Transverse colon (tissue), 4 donors: ENCODE measurements at regions not wholly inside any gene's neighbourhood (a gene's known extent, or its start where the extent isn't known, plus 50 kb on each side); places are given as distances from the start of the nearest gene placed in this dataset.
A peak's percentile ranks its signal among the peaks of the same experiment; 100 is the strongest.

Experiments used
- DNase-seq: peaks from one replicate; pipeline ENCODE4 v3.0.0-alpha.2; 2019
- H3K27ac ChIP-seq, 4 donors: fragments of 200-600 bp; sonication (generic); 2 replicates each; pipeline ENCODE4 v1.5.1; 2016 to 2018; ENCODE audit warnings: inconsistent platforms in 4 of 4
- H3K27me3 ChIP-seq: fragments of 200-600 bp; sonication (generic); 2 replicates; pipeline ENCODE4 v1.5.1; 2017; ENCODE audit warnings: inconsistent platforms
- H3K36me3 ChIP-seq, 4 donors: fragments of 200-600 bp; sonication (generic); 2 replicates each; pipeline ENCODE4 v1.5.1; 2017 to 2019; ENCODE audit warnings: inconsistent platforms in 4 of 4
- H3K4me1 ChIP-seq, 4 donors: fragments of 200-600 bp; sonication (generic); 2 replicates each; pipeline ENCODE4 v1.5.1; 2017 to 2020; ENCODE audit warnings: inconsistent platforms in 4 of 4
- H3K4me3 ChIP-seq, 4 donors: fragments of 200-600 bp; sonication (generic); 1 replicate in 1 of 4; 2 replicates in 3 of 4; pipeline versions ENCODE4 v1.5.1 to v1.6.1; 2017 to 2019; ENCODE audit warnings: inconsistent platforms in 4 of 4
- H3K9me3 ChIP-seq, 2 donors: fragments of 200-600 bp; sonication (generic); 2 replicates each; pipeline ENCODE4 v1.5.1; 2017 to 2019; ENCODE audit warnings: inconsistent platforms in 2 of 2
- EP300 ChIP-seq: sonication (generic); formaldehyde crosslinking; IDR thresholded peaks from one replicate; pipeline ENCODE4 v1.6.1; 2017; ENCODE audit warnings: antibody characterized with exemption, low read depth
- POLR2A ChIP-seq: fragments of 450-650 bp; IDR thresholded peaks from one replicate; pipeline ENCODE4 v1.6.1; 2016; ENCODE audit warnings: antibody characterized with exemption, mild to moderate bottlenecking, moderate library complexity
- POLR2AphosphoS5 ChIP-seq, 3 donors: sonication (generic); formaldehyde crosslinking; IDR thresholded peaks; one replicate each; pipeline ENCODE4 v1.6.1; 2016; ENCODE audit warnings: antibody characterized with exemption in 3 of 3
- WGBS, 2 donors: methylation state at CpG; one replicate each; pipeline ENCODE4 v1.1.5; 2018; ENCODE audit warnings: low coverage in 1 of 2; 5-methylcytosine and 5-hydroxymethylcytosine counted together
- in situ Hi-C, 4 donors: fragments of 200-750 bp; cut with MboI; loops; one replicate each; pipeline versions ENCODE4 v1.15.0 to v1.15.1; 2017; ENCODE audit warnings: low sequenced_read_pairs in 3 of 4, low pct_ligation_motif_present in 1 of 4, low pct_unique_long_range_greater_than_20kb in 1 of 4
- intact Hi-C: fragments of 100-400 bp; cut with DNase I; formaldehyde crosslinking; loops from one replicate; pipeline ENCODE4 v1.15.1; 2023; ENCODE audit warnings: low total_unique reads
- TF ChIP-seq, protein P1 (sequence below), 5 experiments: fragments of 200-600 bp in 3 of 5; fragments of 450-650 bp in 2 of 5; sonication (generic) in 3 of 5; IDR thresholded peaks; 1 replicate in 2 of 5; 2 replicates in 3 of 5; pipeline ENCODE4 v1.5.1; 2016 to 2017; ENCODE audit warnings: antibody characterized with exemption in 5 of 5, inconsistent platforms in 3 of 5, mild to moderate bottlenecking in 2 of 5, moderate library complexity in 1 of 5

DNA sequence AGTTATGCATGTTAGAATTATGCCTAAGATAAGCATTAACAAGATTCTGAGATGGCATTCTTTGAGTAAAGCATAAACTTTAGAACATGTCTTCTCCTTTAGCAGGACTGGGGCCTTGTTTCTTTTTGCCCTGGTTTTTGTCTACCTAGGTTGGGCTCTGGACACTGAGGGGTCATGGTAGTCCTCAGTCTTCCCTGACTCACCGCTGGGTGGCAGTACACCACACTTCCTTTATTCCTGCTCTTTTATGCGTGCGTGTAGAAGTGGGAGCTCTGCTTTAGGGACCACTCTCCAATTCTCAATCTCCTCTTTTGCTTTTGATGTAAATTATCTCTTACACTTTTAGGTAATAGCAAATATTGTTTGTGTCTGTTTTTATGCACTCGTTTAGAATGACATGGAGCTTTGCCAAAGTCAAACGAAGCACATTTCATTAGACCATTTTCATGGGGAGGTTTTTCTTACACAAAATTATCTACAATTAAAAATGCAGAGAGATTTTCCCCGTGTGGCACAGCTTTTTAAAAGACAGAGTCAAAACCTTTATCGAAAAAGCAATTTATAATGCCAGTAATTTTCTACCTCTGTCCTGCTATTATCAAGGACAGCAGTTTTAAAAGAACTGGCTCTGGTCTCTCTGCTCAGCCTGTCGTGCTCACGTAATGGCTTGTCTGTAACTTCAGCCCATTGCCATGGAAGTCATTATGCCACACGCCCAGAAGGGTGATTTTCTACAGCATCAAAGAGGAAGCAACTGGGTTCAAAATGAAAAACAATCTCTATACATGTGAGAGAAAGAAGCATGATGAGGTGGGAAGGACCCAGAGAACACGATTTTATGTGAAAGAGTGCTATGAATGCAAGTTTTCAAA is 413.9 kb downstream of the COG6 start:
- H3K36me3 ChIP-seq, result no peaks in the 10 kb centered on the region
- WGBS, 2 donors, result 24 to 32% methylated on average over 11 of the region's 11 CpGs
- no peak overlapping the region for H3K27ac ChIP-seq
- TF ChIP-seq, protein P1, sequence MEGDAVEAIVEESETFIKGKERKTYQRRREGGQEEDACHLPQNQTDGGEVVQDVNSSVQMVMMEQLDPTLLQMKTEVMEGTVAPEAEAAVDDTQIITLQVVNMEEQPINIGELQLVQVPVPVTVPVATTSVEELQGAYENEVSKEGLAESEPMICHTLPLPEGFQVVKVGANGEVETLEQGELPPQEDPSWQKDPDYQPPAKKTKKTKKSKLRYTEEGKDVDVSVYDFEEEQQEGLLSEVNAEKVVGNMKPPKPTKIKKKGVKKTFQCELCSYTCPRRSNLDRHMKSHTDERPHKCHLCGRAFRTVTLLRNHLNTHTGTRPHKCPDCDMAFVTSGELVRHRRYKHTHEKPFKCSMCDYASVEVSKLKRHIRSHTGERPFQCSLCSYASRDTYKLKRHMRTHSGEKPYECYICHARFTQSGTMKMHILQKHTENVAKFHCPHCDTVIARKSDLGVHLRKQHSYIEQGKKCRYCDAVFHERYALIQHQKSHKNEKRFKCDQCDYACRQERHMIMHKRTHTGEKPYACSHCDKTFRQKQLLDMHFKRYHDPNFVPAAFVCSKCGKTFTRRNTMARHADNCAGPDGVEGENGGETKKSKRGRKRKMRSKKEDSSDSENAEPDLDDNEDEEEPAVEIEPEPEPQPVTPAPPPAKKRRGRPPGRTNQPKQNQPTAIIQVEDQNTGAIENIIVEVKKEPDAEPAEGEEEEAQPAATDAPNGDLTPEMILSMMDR (IDR thresholded peaks at IDR 0.05), result peak; percentile 81 to 92 (median 88)
- no peak for TF ChIP-seq EP300
- no peaks in the 10 kb centered on the region for H3K9me3 ChIP-seq
- H3K4me1 ChIP-seq, result peaks cover 0 to 8% (median 0%) of the 10 kb centered on the region in 4 donors
- no peak overlapping the region for H3K4me3 ChIP-seq
- DNase-seq, result peak; percentile 80
- no peaks in the 10 kb centered on the region for H3K27me3 ChIP-seq
- in situ Hi-C loops (loop anchor here (5.0 to 10.0 kb wide), 3 partner anchors 608 to 615 kb away; no protein-coding TSS in a partner anchor), intact Hi-C loops (loop anchor here (5.0 kb wide), 1 partner anchor 613 kb away; no protein-coding TSS in a partner anchor)

DNA sequence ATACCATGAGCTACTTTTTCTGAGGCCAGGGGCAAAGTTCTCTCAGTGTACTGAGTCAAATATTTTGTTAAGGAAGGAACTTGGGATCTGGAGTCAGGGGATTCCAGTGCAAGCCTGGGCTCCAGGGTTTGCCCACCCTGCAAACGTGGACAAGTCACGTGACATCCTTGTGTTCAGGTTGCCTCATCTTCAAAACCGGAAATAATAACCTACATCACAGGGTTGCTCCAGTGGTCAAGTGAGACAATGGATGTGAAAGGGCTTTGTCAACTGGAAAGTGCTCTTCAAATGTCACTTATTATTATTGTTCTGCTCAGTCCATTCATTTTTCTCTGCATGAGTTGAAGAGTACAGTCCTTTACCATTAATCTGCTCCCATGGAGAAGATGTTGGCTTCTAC is 414.9 kb downstream of the COG6 start:
- no peak overlapping the region for H3K27ac ChIP-seq
- peaks cover 0 to 8% (median 0%) of the 10 kb centered on the region in 4 donors for H3K4me1 ChIP-seq
- no peak for DNase-seq
- TF ChIP-seq POLR2AphosphoS5 (IDR thresholded peaks at IDR 0.05) (no peak), EP300 (no peak), POLR2A (no peak)
- TF ChIP-seq, protein P1 (IDR thresholded peaks at IDR 0.05), result no peak
- in situ Hi-C loops, result loop anchor here (5.0 to 10.0 kb wide), 3 partner anchors 607 to 614 kb away; no protein-coding TSS in a partner anchor
- H3K9me3 ChIP-seq, result no peaks in the 10 kb centered on the region
- no peak overlapping the region for H3K4me3 ChIP-seq
- no peaks in the 10 kb centered on the region for H3K36me3 ChIP-seq
- intact Hi-C loops, result no loop called here
- no peaks in the 10 kb centered on the region for H3K27me3 ChIP-seq
- WGBS, 2 donors, result 86% methylated on average over 3 of the region's 3 CpGs; no CpG with 5 or more reads in 1 of the 2 donors

DNA sequence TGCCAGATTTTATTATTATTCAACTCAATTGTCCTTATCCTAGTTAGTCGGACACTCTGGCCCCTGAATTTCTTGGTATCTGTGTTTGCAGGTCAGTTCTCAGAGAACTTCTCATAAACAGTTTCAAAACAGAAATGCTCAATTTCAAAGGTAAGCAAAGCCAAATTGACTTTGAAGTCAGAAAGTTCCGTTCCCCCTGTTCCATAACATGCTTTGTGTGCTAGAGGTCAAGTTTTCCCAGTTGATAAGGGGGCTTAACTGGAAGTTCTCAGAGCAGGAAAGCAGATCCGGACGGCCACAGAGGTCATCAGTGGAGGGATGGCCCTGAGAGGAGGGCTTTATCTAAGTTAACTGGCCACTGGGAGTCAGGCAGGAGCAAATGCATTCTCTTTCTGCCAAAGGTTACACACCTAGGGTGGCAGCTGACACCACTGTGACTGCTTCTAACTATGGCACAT is 417.2 kb downstream of the COG6 start:
- intact Hi-C loops (no loop called here), in situ Hi-C loops (loop anchor here (5.0 to 10.0 kb wide), 3 partner anchors 605 to 612 kb away; no protein-coding TSS in a partner anchor)
- Histone ChIP-seq H3K4me1 (peaks cover 0 to 8% (median 0%) of the 10 kb centered on the region in 4 donors), H3K36me3 (no peaks in the 10 kb centered on the region), H3K27me3 (no peaks in the 10 kb centered on the region), H3K27ac (no peak overlapping the region), H3K4me3 (no peak overlapping the region), H3K9me3 (no peaks in the 10 kb centered on the region)
- no peak for DNase-seq
- 86 to 89% methylated on average over 4 of the region's 4 CpGs for WGBS, 2 donors
- TF ChIP-seq POLR2A, result no peak
- TF ChIP-seq, protein P1 (IDR thresholded peaks at IDR 0.05), result no peak

DNA sequence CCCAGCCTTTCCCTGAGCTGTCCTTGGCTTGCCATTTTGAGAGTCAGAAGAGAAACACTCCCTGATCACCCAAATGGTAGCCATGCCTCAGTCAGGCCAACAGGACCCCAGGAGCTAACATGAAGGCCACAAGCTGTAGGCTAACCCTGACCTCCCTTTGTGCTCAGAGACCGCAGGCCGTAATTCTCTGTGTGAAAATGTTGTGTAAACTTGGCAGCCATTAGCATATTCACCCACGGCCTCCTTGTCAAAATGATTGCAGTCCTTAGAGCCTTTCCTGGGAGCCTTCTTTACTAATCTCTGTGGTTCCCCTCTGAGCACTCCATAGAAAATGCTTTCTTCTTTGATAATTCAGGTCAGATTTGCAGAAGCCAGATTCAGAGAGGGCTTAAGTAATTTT is 418.9 kb downstream of the COG6 start:
- H3K4me3 ChIP-seq, result no peak overlapping the region
- no peak overlapping the region for H3K27ac ChIP-seq
- peaks cover 0 to 5% (median 0%) of the 10 kb centered on the region in 4 donors for H3K4me1 ChIP-seq
- H3K36me3 ChIP-seq, result no peaks in the 10 kb centered on the region
- TF ChIP-seq, protein P1 (IDR thresholded peaks at IDR 0.05), result no peak
- TF ChIP-seq EP300, result no peak
- TF ChIP-seq POLR2AphosphoS5 (IDR thresholded peaks at IDR 0.05), result no peak
- TF ChIP-seq POLR2A, result no peak
- in situ Hi-C loops (loop anchor here (5.0 to 10.0 kb wide), 3 partner anchors 603 to 610 kb away; no protein-coding TSS in a partner anchor), intact Hi-C loops (no loop called here)
- no peaks in the 10 kb centered on the region for H3K27me3 ChIP-seq
- DNase-seq, result no peak
- 58 to 92% methylated on average over 2 to 3 of the region's 3 CpGs for WGBS, 2 donors
- no peaks in the 10 kb centered on the region for H3K9me3 ChIP-seq
